D721Med (cell line): ENCODE measurements at regions not wholly inside any gene's neighbourhood (a gene's known extent, or its start where the extent isn't known, plus 50 kb on each side); places are given as distances from the start of the nearest gene placed in this dataset.

Source experiments
- DNase-seq: peaks from one replicate; pipeline ENCODE4 v3.0.0; 2011; ENCODE audit warnings: low spot score; ENCODE audit not compliant: insufficient read length
- FAIRE-seq: peaks from 2 replicates; lab custom pipeline; 2011; peaks lifted over from hg19 to GRCh38; lab: Jason Lieb, UNC
- CTCF ChIP-seq: IDR thresholded peaks from 2 replicates; pipeline ENCODE4 v1.5.1; 2012; ENCODE audit warnings: mild to moderate bottlenecking, control low read depth; ENCODE audit not compliant: insufficient read depth; ENCODE audit errors: missing control alignments

- DNase-seq: no peak
- TF ChIP-seq CTCF: no peak
- no peak for FAIRE-seq
These were observed 153.6 kb upstream of the C14orf180 start for GRCh38 chr14:104425763-104426646.

- DNase-seq (no peak), FAIRE-seq (no peak)
- no peak for TF ChIP-seq CTCF
These were observed 152.3 kb upstream of the C14orf180 start for GRCh38 chr14:104427131-104427851.

- no peak for FAIRE-seq
These were observed 151.2 kb upstream of the C14orf180 start for GRCh38 chr14:104428333-104428851.

GRCh38 chr14:104428860-104429259 is 150.7 kb upstream of the C14orf180 start:
- TF ChIP-seq CTCF: no peak
- FAIRE-seq (no peak), DNase-seq (no peak)

More at GRCh38 chr14:104428333-104428851, 151.2 kb upstream of the C14orf180 start:
- no peak for TF ChIP-seq CTCF
- no peak for DNase-seq

- TF ChIP-seq CTCF: no peak
- DNase-seq (no peak), FAIRE-seq (no peak)
These were observed 150.2 kb upstream of the C14orf180 start for GRCh38 chr14:104429291-104429861.

- TF ChIP-seq CTCF: no peak
- FAIRE-seq: no peak
These were observed 148.1 kb upstream of the C14orf180 start for GRCh38 chr14:104431351-104431928.

More at GRCh38 chr14:104431351-104431928, 148.1 kb upstream of the C14orf180 start:
- no peak for DNase-seq
